Breast epithelium (tissue), 4 donors: ENCODE measurements at regions not wholly inside any gene's neighbourhood (a gene's known extent, or its start where the extent isn't known, plus 50 kb on each side); places are given as distances from the start of the nearest gene placed in this dataset.

Source experiments
- DNase-seq, 2 donors: peaks; one replicate each; pipeline ENCODE4 v3.0.0-alpha.2; 2019; ENCODE audit warnings: low spot score in 2 of 2
- H3K27ac ChIP-seq, 2 donors: fragments of 200-600 bp; sonication (generic) in 1 of 2; one replicate each; pipeline ENCODE4 v1.5.1; 2016 to 2019; ENCODE audit warnings: mild to moderate bottlenecking in 1 of 2
- H3K27me3 ChIP-seq, 2 donors: fragments of 200-600 bp; sonication (generic) in 1 of 2; one replicate each; pipeline versions ENCODE4 v1.5.1 to v1.6.0; 2017 to 2019; ENCODE audit warnings: control low read depth in 1 of 2, mild to moderate bottlenecking in 1 of 2
- H3K36me3 ChIP-seq: fragments of 200-600 bp; one replicate; pipeline ENCODE4 v1.5.1; 2019
- H3K4me1 ChIP-seq, 2 donors: fragments of 200-600 bp; sonication (generic); one replicate each; pipeline ENCODE4 v1.5.1; 2016 to 2019; ENCODE audit warnings: control low read depth in 1 of 2
- H3K4me3 ChIP-seq, 3 donors: fragments of 200-600 bp; sonication (generic); 1 replicate in 2 of 3; 2 replicates in 1 of 3; pipeline ENCODE4 v1.5.1; 2016 to 2019; ENCODE audit warnings: mild to moderate bottlenecking in 3 of 3, moderate library complexity in 2 of 3
- H3K9me3 ChIP-seq, 2 donors: fragments of 200-600 bp; sonication (generic) in 1 of 2; one replicate each; pipeline ENCODE4 v1.5.1; 2016 to 2019; ENCODE audit warnings: control low read depth in 1 of 2
- POLR2A ChIP-seq: fragments of 450-650 bp; IDR thresholded peaks from one replicate; pipeline ENCODE4 v1.6.1; 2016; ENCODE audit warnings: antibody characterized with exemption, mild to moderate bottlenecking, moderate library complexity
- POLR2AphosphoS5 ChIP-seq, 3 donors: sonication (generic); formaldehyde crosslinking; IDR thresholded peaks; one replicate each; pipeline ENCODE4 v1.6.1; 2017; ENCODE audit warnings: antibody characterized with exemption in 3 of 3
- intact Hi-C: fragments of 100-400 bp; cut with DNase I; formaldehyde crosslinking; loops from one replicate; pipeline ENCODE4 v1.15.1; 2023; ENCODE audit warnings: low total_unique reads
- TF ChIP-seq, protein P1 (sequence below), 3 donors: fragments of 450-650 bp; IDR thresholded peaks; one replicate each; pipeline ENCODE4 v1.5.1; 2016 to 2017; ENCODE audit warnings: antibody characterized with exemption in 3 of 3, mild to moderate bottlenecking in 3 of 3, moderate library complexity in 3 of 3

DNA sequence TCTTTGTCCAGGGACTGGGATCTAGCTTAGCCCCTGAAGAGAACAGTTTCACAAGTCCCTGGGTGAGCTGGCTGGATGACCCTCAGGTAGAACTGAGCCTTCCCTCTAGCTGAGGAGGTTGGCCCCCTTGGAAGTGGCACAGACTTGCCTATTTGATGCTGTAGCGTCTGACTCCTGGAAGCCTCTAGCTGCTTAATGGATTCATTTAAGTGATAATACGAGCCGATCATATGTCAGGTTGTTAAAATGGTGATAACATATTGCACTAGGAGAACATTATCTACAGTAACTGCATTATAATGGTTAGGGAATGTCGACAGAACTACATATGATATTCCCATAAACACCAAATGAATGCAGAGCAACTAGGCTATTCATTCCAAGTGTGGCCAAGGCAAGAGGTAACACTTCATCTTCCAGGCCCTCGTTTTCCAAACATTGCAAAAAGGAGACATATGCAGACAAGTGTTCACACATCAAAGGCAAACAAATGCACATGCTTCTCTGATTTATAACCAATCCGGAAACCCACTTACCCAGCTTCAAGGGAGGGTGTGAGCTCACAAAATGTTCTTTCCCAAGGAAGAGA is 340.1 kb upstream of the PLXNA2 start:
- intact Hi-C loops, result no loop called here
- DNase-seq, result no peak
- TF ChIP-seq POLR2AphosphoS5 (IDR thresholded peaks at IDR 0.05) (no peak), POLR2A (no peak)
- TF ChIP-seq, protein P1, sequence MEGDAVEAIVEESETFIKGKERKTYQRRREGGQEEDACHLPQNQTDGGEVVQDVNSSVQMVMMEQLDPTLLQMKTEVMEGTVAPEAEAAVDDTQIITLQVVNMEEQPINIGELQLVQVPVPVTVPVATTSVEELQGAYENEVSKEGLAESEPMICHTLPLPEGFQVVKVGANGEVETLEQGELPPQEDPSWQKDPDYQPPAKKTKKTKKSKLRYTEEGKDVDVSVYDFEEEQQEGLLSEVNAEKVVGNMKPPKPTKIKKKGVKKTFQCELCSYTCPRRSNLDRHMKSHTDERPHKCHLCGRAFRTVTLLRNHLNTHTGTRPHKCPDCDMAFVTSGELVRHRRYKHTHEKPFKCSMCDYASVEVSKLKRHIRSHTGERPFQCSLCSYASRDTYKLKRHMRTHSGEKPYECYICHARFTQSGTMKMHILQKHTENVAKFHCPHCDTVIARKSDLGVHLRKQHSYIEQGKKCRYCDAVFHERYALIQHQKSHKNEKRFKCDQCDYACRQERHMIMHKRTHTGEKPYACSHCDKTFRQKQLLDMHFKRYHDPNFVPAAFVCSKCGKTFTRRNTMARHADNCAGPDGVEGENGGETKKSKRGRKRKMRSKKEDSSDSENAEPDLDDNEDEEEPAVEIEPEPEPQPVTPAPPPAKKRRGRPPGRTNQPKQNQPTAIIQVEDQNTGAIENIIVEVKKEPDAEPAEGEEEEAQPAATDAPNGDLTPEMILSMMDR (IDR thresholded peaks at IDR 0.05), result no peak
- Histone ChIP-seq H3K36me3 (no peaks in the 10 kb centered on the region), H3K27ac (no peak overlapping the region), H3K9me3 (no peaks in the 10 kb centered on the region), H3K27me3 (no peaks in the 10 kb centered on the region), H3K4me3 (no peak overlapping the region), H3K4me1 (no peaks in the 10 kb centered on the region)

DNA sequence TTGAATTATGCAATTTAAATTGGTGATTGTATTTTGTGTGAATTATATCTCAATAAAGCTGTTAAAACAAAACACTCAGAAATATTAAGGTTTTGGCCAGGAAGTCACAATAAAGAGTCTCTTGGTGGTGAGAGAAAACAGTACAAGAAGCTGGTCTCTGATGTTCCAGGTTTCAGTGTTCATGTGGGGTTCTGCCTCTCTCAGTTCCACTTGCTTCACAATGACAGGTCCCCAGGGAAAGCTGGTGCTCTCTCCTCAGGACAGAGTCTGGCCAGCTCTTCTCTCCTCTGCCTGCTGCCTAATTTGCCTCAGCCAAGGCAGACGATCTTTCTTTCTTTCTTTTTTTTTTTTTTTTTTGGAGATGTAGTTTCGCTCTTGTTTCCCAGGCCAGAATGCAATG is 342.9 kb upstream of the PLXNA2 start:
- no peaks in the 10 kb centered on the region for H3K4me1 ChIP-seq
- intact Hi-C loops, result no loop called here
- TF ChIP-seq POLR2AphosphoS5 (IDR thresholded peaks at IDR 0.05) (no peak), POLR2A (no peak)
- TF ChIP-seq, protein P1 (IDR thresholded peaks at IDR 0.05), result no peak
- no peak overlapping the region for H3K27ac ChIP-seq
- H3K36me3 ChIP-seq, result no peaks in the 10 kb centered on the region
- H3K4me3 ChIP-seq, result no peak overlapping the region
- DNase-seq, result no peak
- H3K9me3 ChIP-seq, result no peaks in the 10 kb centered on the region
- H3K27me3 ChIP-seq, result no peaks in the 10 kb centered on the region

DNA sequence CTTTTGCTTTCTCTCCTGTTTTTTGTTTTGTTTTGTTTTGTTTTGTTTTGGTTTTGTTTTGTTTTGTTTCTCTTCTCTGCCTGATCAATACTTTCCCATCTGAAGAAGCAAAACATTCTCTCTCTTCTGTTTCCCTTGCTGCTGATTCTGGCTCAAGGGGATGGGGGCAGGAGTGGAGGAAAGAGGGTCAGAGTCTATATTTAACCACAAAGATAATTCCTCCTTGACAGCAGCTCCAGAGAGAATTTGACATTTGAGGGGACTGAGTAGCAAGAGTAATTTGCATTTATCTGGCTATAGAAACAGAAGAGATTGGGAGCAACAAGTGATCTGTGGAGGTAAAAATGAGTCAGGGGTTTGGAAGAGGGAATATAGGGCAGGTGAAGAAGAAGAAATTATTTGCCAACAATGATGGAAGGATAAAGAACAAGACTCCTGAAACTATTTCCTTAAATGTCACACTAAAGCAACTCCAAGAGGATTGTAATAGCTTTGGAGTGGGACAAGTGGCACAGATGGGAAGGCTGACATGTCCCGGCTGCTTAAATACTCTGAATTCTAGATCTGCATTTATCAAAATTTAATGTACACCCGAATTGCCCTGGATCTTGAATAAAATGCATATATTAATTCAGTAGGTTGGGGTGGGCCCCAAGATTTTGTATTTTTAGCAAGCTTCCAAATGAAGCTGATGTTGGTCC is 349.3 kb upstream of the PLXNA2 start:
- Histone ChIP-seq H3K36me3 (no peaks in the 10 kb centered on the region), H3K4me3 (no peak overlapping the region), H3K9me3 (no peaks in the 10 kb centered on the region), H3K4me1 (no peaks in the 10 kb centered on the region), H3K27me3 (no peaks in the 10 kb centered on the region), H3K27ac (no peak overlapping the region)
- intact Hi-C loops, result no loop called here
- no peak for TF ChIP-seq POLR2AphosphoS5 (IDR thresholded peaks at IDR 0.05)
- no peak for DNase-seq

DNA sequence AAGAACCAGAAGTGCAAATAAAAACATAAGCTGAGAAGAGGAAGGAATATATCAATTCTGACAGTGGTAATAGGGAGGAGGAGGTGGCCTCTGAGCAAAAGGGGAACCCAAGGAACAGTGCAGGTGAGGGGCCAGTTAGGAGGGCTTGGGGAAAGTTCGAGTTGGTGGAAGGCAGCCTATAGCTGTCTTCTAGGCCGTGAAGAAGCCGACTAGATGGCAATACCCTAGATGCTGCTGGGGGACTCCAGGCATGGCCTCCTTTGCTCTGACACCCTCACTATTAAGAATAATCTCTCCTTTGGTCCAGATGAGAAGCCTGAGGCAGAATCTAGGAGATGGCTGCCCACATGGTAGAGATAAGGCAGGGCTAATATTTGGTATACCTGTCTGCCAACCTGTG is 351.1 kb upstream of the PLXNA2 start:
- DNase-seq, result no peak
- Histone ChIP-seq H3K4me3 (no peak overlapping the region), H3K4me1 (no peaks in the 10 kb centered on the region), H3K27me3 (no peaks in the 10 kb centered on the region), H3K36me3 (no peaks in the 10 kb centered on the region), H3K27ac (no peak overlapping the region), H3K9me3 (no peaks in the 10 kb centered on the region)
- TF ChIP-seq, protein P1 (IDR thresholded peaks at IDR 0.05), result no peak
- TF ChIP-seq POLR2AphosphoS5 (IDR thresholded peaks at IDR 0.05) (no peak), POLR2A (no peak)
- intact Hi-C loops, result no loop called here

DNA sequence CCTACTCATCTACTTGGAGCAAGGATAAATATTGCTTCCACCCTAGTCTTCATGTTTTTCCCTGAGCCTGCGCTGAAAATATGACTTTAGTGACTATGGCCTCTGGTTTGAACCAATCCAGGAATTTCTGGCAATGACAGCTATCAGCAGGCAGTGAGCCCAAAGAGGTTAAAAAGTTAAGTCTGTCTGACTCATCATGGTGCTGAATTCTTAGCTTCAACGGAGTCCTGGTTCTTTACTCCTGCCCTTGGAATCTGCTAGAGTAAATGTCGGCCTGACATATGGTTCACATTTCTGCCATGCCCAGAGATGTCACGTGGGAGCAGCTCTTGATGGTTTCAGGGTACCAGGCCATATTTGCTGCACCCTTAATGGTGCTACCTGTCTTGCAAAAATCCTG is 351.6 kb upstream of the PLXNA2 start:
- H3K9me3 ChIP-seq, result no peaks in the 10 kb centered on the region
- no peaks in the 10 kb centered on the region for H3K36me3 ChIP-seq

More for the DNA sequence above, 351.6 kb upstream of the PLXNA2 start:
- DNase-seq, result no peak
- no peak overlapping the region for H3K4me3 ChIP-seq
- H3K4me1 ChIP-seq, result no peaks in the 10 kb centered on the region
- no peak overlapping the region for H3K27ac ChIP-seq
- no peaks in the 10 kb centered on the region for H3K27me3 ChIP-seq
- TF ChIP-seq, protein P1 (IDR thresholded peaks at IDR 0.05), result no peak
- TF ChIP-seq POLR2AphosphoS5 (IDR thresholded peaks at IDR 0.05) (no peak), POLR2A (no peak)
- intact Hi-C loops, result no loop called here
